ENCODE measurements at regions not wholly inside any gene's neighbourhood (a gene's known extent, or its start where the extent isn't known, plus 50 kb on each side); places are given as distances from the start of the nearest gene placed in this dataset.

DNA sequence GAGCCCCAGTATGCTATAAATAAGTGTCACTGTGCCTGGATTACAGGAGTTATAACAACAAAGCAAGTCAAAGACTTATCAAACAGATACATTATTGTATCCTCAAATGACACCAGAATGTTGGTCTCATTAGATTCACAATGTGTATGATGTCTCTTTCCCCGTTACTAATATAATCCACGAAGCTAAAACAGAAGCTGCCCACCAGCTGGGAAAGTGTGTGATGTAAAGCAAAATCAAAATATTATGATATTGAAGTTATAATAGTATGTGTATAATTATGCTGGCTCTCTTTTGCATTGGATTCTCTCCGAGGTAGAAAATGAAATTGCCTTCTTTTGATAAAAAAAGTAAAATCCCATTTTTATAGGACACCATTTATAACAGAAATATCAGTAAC is 127.3 kb upstream of the MAN2A1 start:
- H4K91ac ChIP-seq (ENCODE audit: low read depth, low read length) = no peak overlapping the region
- H3K9me3 ChIP-seq (ENCODE audit: insufficient read depth, low read depth, low read length) = no peaks in the 10 kb centered on the region
- no peak overlapping the region for H4K8ac ChIP-seq (ENCODE audit: low read depth, low read length)

DNA sequence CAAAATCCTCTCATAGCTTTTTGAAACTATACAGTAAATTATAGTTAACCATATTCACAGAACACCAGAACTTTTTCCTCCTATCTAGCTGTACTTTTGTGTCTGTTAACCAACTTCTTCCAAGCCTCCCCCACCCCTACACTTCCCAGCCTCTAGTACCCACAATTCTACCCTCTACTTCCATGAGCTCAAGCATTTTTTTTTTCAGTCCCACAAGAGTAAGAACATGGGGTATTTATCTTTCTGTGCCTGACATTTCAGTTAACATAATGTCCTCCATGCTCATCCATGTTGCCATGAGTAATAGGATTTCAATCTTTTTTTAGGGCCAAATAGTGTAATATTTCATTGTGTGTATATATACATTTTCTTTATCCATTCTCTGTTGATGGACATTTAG is 128.3 kb upstream of the MAN2A1 start:
- H3K9me3 ChIP-seq (ENCODE audit: insufficient read depth, low read depth, low read length) = no peaks in the 10 kb centered on the region

More for the DNA sequence above, 127.3 kb upstream of the MAN2A1 start:
- DNase-seq = no peak
- Histone ChIP-seq H2AFZ (ENCODE audit: insufficient read depth, low read length, poor library complexity) (no peak overlapping the region), H3K4ac (ENCODE audit: low read depth, low read length) (no peak overlapping the region), H4K12ac (ENCODE audit: low read depth, low read length) (no peak overlapping the region), H3K4me2 (ENCODE audit: low read length) (no peak overlapping the region), H3K9ac (ENCODE audit: low read length) (no peak overlapping the region), H3K23ac (ENCODE audit: low read length) (no peak overlapping the region), H3K14ac (ENCODE audit: low read length) (no peak overlapping the region), H2BK5ac (ENCODE audit: low read depth, low read length, poor library complexity) (no peak overlapping the region), H3K27me3 (ENCODE audit: insufficient read depth, low read length) (no peaks in the 10 kb centered on the region), H3K27ac (ENCODE audit: low read depth, low read length) (no peak overlapping the region), H2BK12ac (ENCODE audit: low read length) (no peak overlapping the region), H3K79me2 (ENCODE audit: control insufficient read depth, insufficient read depth, low read length, poor library complexity) (no peaks in the 10 kb centered on the region), H3K4me3 (ENCODE audit: low read depth, low read length) (no peak overlapping the region), H2AK5ac (ENCODE audit: low read length) (no peak overlapping the region), H2BK120ac (ENCODE audit: insufficient read depth, low read length, poor library complexity) (no peak overlapping the region), H3K18ac (ENCODE audit: low read length) (no peak overlapping the region), H3K79me1 (ENCODE audit: low read length) (no peaks in the 10 kb centered on the region), H3K4me1 (ENCODE audit: control insufficient read depth in 1 of 2, insufficient read depth in 2 of 2, low read length in 2 of 2) (no peaks in the 10 kb centered on the region), H3K36me3 (ENCODE audit: control insufficient read depth in 1 of 2, insufficient read depth in 2 of 2, low read length in 2 of 2) (no peaks in the 10 kb centered on the region)
- no CpG with 5 or more reads among the region's 3 CpGs for WGBS (ENCODE audit: extremely low coverage, insufficient coverage, insufficient read length)

DNA sequence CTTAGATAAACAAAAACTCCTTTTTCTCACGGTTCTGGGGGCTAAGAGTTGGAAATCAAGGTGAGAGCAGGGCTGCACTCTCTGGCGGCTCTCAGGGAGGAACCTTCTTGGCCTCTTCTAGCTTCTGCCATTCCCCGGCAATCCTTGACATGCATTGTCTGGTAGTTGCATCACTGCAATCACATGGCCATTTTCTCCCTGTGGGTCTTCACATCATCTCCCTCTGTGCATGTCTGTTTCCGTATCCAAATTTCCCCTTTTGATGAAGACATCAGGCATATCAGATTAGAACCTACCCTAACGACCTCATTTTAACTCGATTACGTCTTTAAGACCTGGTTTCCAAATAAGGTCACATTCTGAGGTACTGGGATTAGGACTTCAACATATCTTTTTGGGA is 129.2 kb upstream of the MAN2A1 start:
- Histone ChIP-seq H3K79me2 (ENCODE audit: control insufficient read depth, insufficient read depth, low read length, poor library complexity) (no peaks in the 10 kb centered on the region), H4K91ac (ENCODE audit: low read depth, low read length) (no peak overlapping the region), H3K4ac (ENCODE audit: low read depth, low read length) (no peak overlapping the region), H3K23ac (ENCODE audit: low read length) (no peak overlapping the region), H3K9ac (ENCODE audit: low read length) (no peak overlapping the region), H2AK5ac (ENCODE audit: low read length) (no peak overlapping the region), H3K27me3 (ENCODE audit: insufficient read depth, low read length) (no peaks in the 10 kb centered on the region), H2AFZ (ENCODE audit: insufficient read depth, low read length, poor library complexity) (no peak overlapping the region), H3K18ac (ENCODE audit: low read length) (no peak overlapping the region), H3K9me3 (ENCODE audit: insufficient read depth, low read depth, low read length) (no peaks in the 10 kb centered on the region), H4K12ac (ENCODE audit: low read depth, low read length) (no peak overlapping the region), H3K14ac (ENCODE audit: low read length) (no peak overlapping the region), H3K27ac (ENCODE audit: low read depth, low read length) (no peak overlapping the region), H3K4me3 (ENCODE audit: low read depth, low read length) (no peak overlapping the region), H3K4me1 (ENCODE audit: control insufficient read depth in 1 of 2, insufficient read depth in 2 of 2, low read length in 2 of 2) (no peaks in the 10 kb centered on the region), H2BK5ac (ENCODE audit: low read depth, low read length, poor library complexity) (no peak overlapping the region), H3K4me2 (ENCODE audit: low read length) (no peak overlapping the region), H2BK12ac (ENCODE audit: low read length) (no peak overlapping the region), H2BK120ac (ENCODE audit: insufficient read depth, low read length, poor library complexity) (no peak overlapping the region), H4K8ac (ENCODE audit: low read depth, low read length) (no peak overlapping the region), H3K36me3 (ENCODE audit: control insufficient read depth in 1 of 2, insufficient read depth in 2 of 2, low read length in 2 of 2) (no peaks in the 10 kb centered on the region), H3K79me1 (ENCODE audit: low read length) (no peaks in the 10 kb centered on the region)
- WGBS (ENCODE audit: extremely low coverage, insufficient coverage, insufficient read length) = no CpG with 5 or more reads among the region's 7 CpGs
- no peak for DNase-seq

More for the DNA sequence above, 128.3 kb upstream of the MAN2A1 start:
- H3K36me3 ChIP-seq (ENCODE audit: control insufficient read depth in 1 of 2, insufficient read depth in 2 of 2, low read length in 2 of 2) = no peaks in the 10 kb centered on the region
- no peak overlapping the region for H3K4ac ChIP-seq (ENCODE audit: low read depth, low read length)
- H4K12ac ChIP-seq (ENCODE audit: low read depth, low read length) = no peak overlapping the region
- no peaks in the 10 kb centered on the region for H3K79me1 ChIP-seq (ENCODE audit: low read length)
- no peaks in the 10 kb centered on the region for H3K27me3 ChIP-seq (ENCODE audit: insufficient read depth, low read length)
- no peaks in the 10 kb centered on the region for H3K79me2 ChIP-seq (ENCODE audit: control insufficient read depth, insufficient read depth, low read length, poor library complexity)
- no peak overlapping the region for H2AK5ac ChIP-seq (ENCODE audit: low read length)
- H2BK12ac ChIP-seq (ENCODE audit: low read length) = no peak overlapping the region
- no peak overlapping the region for H2BK120ac ChIP-seq (ENCODE audit: insufficient read depth, low read length, poor library complexity)
- H3K14ac ChIP-seq (ENCODE audit: low read length) = no peak overlapping the region
- no peak overlapping the region for H3K23ac ChIP-seq (ENCODE audit: low read length)
- no peak overlapping the region for H4K8ac ChIP-seq (ENCODE audit: low read depth, low read length)
- no peak overlapping the region for H3K27ac ChIP-seq (ENCODE audit: low read depth, low read length)
- no peak overlapping the region for H3K18ac ChIP-seq (ENCODE audit: low read length)
- H3K9ac ChIP-seq (ENCODE audit: low read length) = no peak overlapping the region
- no peak overlapping the region for H2BK5ac ChIP-seq (ENCODE audit: low read depth, low read length, poor library complexity)
- no peak for DNase-seq
- H3K4me2 ChIP-seq (ENCODE audit: low read length) = no peak overlapping the region
- H4K91ac ChIP-seq (ENCODE audit: low read depth, low read length) = no peak overlapping the region
- H3K4me1 ChIP-seq (ENCODE audit: control insufficient read depth in 1 of 2, insufficient read depth in 2 of 2, low read length in 2 of 2) = no peaks in the 10 kb centered on the region
- no peak overlapping the region for H3K4me3 ChIP-seq (ENCODE audit: low read depth, low read length)
- no peak overlapping the region for H2AFZ ChIP-seq (ENCODE audit: insufficient read depth, low read length, poor library complexity)

DNA sequence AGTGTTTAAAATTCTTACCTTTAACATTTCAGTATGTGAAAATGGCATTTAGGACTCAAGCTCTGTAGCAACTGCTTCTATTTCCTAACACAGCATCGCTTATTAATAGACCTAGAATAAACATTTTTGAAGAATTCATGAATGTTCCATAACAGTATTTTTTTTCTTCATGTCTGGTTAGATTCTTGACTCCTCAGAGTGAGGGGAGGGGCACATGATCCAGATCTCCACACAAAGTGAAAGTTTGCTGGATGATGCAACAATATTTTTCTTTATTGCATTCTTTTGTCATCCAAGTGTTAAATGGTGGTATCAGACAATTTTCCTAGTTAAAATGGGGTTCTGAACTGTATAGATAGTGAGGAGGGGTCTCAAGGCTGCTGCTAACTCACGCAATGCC is 130.8 kb upstream of the MAN2A1 start:
- H3K23ac ChIP-seq (ENCODE audit: low read length) = no peak overlapping the region
- no peak overlapping the region for H3K14ac ChIP-seq (ENCODE audit: low read length)
- H4K91ac ChIP-seq (ENCODE audit: low read depth, low read length) = no peak overlapping the region
- H3K4ac ChIP-seq (ENCODE audit: low read depth, low read length) = no peak overlapping the region
- no peak for DNase-seq
- no peak overlapping the region for H2BK12ac ChIP-seq (ENCODE audit: low read length)
- H2AFZ ChIP-seq (ENCODE audit: insufficient read depth, low read length, poor library complexity) = no peak overlapping the region
- no peaks in the 10 kb centered on the region for H3K27me3 ChIP-seq (ENCODE audit: insufficient read depth, low read length)
- H3K27ac ChIP-seq (ENCODE audit: low read depth, low read length) = no peak overlapping the region
- no CpG with 5 or more reads among the region's 2 CpGs for WGBS (ENCODE audit: extremely low coverage, insufficient coverage, insufficient read length)
- no peak overlapping the region for H3K4me2 ChIP-seq (ENCODE audit: low read length)
- H3K79me2 ChIP-seq (ENCODE audit: control insufficient read depth, insufficient read depth, low read length, poor library complexity) = no peaks in the 10 kb centered on the region
- no peaks in the 10 kb centered on the region for H3K9me3 ChIP-seq (ENCODE audit: insufficient read depth, low read depth, low read length)
- H2BK120ac ChIP-seq (ENCODE audit: insufficient read depth, low read length, poor library complexity) = no peak overlapping the region
- H3K79me1 ChIP-seq (ENCODE audit: low read length) = no peaks in the 10 kb centered on the region
- no peak overlapping the region for H3K18ac ChIP-seq (ENCODE audit: low read length)
- no peak overlapping the region for H3K9ac ChIP-seq (ENCODE audit: low read length)
- no peaks in the 10 kb centered on the region for H3K36me3 ChIP-seq (ENCODE audit: control insufficient read depth in 1 of 2, insufficient read depth in 2 of 2, low read length in 2 of 2)
- no peak overlapping the region for H2AK5ac ChIP-seq (ENCODE audit: low read length)
- no peaks in the 10 kb centered on the region for H3K4me1 ChIP-seq (ENCODE audit: control insufficient read depth in 1 of 2, insufficient read depth in 2 of 2, low read length in 2 of 2)
- H2BK5ac ChIP-seq (ENCODE audit: low read depth, low read length, poor library complexity) = no peak overlapping the region
- no peak overlapping the region for H4K12ac ChIP-seq (ENCODE audit: low read depth, low read length)
- H3K4me3 ChIP-seq (ENCODE audit: low read depth, low read length) = no peak overlapping the region
- H4K8ac ChIP-seq (ENCODE audit: low read depth, low read length) = no peak overlapping the region
